ENCODE measurements at regions not wholly inside any gene's neighbourhood (a gene's known extent, or its start where the extent isn't known, plus 50 kb on each side); places are given as distances from the start of the nearest gene placed in this dataset.

DNA sequence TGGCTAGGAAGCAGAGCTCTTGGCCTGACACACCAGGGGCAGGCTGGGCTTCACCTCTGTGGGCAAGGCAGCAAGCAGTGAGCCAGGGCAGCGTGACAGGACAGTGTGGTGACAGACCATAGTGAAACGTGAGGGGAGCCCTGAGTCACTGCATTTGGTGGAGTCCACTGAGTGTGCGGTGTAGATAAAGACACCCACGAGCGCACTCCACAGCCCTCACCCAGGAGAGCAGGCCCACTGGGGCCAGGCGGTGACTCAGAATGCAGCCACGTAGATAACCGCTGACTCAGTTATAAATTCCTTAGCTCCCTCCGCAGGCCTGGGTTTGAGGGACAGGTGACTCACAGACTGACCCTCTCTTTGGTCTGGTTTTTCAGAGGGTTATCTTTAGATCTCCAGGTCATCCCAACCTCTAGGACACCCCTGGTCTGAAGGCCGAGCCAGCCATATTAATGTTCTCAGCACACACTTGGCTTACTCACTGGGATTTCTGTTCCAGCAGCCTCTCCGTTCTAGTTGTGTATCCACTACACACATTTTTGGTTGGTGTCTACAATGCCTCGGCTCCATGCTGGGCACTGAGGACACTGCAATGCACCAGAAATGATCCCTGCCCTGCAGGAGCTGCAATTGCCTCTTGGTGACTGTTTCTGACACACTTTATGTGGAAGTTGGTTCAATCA, 90.2 kb upstream of the TSPAN2 start:
- Histone ChIP-seq H3K27me3 (ENCODE audit: control insufficient read depth, insufficient read depth, low read length) (no peaks in the 10 kb centered on the region), H3K4me3 (ENCODE audit: low read depth, low read length) (no peak overlapping the region), H3K9me3 (ENCODE audit: control insufficient read depth, insufficient read depth, low read length) (no peaks in the 10 kb centered on the region), H3K27ac (ENCODE audit: low read depth, low read length) (no peak overlapping the region), H3K36me3 (ENCODE audit: control insufficient read depth, insufficient read depth, low read length) (no peaks in the 10 kb centered on the region), H3K4me1 (ENCODE audit: control insufficient read depth, insufficient read depth, low read length) (no peaks in the 10 kb centered on the region), H3K9ac (ENCODE audit: low read depth, low read length) (no peak overlapping the region)

DNA sequence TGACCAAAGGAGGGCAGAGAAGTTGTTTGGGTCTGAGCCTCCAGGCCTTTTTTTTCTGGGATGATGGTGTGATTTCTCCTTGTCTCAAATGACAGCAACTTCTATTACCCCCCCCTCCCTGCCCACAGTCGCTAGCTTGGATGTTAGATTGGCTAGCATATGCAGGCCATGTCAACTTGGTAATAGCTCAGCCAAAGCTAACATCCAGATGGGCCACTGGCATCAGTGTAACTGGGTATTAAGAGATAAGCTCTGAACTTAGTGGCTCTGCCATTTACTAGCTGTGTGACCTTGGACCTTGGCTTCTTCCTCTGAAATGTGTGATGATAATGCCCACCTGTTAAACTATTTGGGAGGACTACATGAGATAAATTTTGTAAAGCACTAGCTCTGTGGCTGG, 86.9 kb upstream of the TSPAN2 start:
- Histone ChIP-seq H3K4me1 (ENCODE audit: control insufficient read depth, insufficient read depth, low read length) (no peaks in the 10 kb centered on the region), H3K4me3 (ENCODE audit: low read depth, low read length) (no peak overlapping the region), H3K27ac (ENCODE audit: low read depth, low read length) (no peak overlapping the region), H3K36me3 (ENCODE audit: control insufficient read depth, insufficient read depth, low read length) (no peaks in the 10 kb centered on the region), H3K9me3 (ENCODE audit: control insufficient read depth, insufficient read depth, low read length) (no peaks in the 10 kb centered on the region), H3K9ac (ENCODE audit: low read depth, low read length) (no peak overlapping the region), H3K27me3 (ENCODE audit: control insufficient read depth, insufficient read depth, low read length) (no peaks in the 10 kb centered on the region)

DNA sequence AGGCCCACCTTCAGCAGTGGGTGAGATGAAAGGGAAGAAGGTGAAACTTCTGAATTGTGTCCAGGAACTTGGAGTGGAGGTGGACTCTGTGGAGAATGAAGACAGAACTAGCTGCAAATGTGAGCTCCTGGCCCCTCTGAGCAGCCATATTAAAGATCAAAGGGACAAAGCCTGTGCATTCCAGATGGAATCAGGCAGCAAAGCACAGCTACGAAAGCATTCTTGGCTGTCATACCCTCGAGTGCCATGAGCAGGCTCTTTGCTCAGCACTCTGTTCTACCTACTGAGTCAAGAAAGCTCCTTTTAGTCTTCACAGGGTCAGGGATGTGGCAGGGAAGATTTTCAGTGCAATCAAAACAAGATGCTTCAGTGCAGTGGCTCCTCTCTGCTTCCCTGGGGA, 86.3 kb upstream of the TSPAN2 start:
- Histone ChIP-seq H3K4me3 (ENCODE audit: low read depth, low read length) (no peak overlapping the region), H3K9me3 (ENCODE audit: control insufficient read depth, insufficient read depth, low read length) (no peaks in the 10 kb centered on the region), H3K27me3 (ENCODE audit: control insufficient read depth, insufficient read depth, low read length) (no peaks in the 10 kb centered on the region), H3K36me3 (ENCODE audit: control insufficient read depth, insufficient read depth, low read length) (no peaks in the 10 kb centered on the region), H3K27ac (ENCODE audit: low read depth, low read length) (no peak overlapping the region), H3K9ac (ENCODE audit: low read depth, low read length) (no peak overlapping the region), H3K4me1 (ENCODE audit: control insufficient read depth, insufficient read depth, low read length) (no peaks in the 10 kb centered on the region)

DNA sequence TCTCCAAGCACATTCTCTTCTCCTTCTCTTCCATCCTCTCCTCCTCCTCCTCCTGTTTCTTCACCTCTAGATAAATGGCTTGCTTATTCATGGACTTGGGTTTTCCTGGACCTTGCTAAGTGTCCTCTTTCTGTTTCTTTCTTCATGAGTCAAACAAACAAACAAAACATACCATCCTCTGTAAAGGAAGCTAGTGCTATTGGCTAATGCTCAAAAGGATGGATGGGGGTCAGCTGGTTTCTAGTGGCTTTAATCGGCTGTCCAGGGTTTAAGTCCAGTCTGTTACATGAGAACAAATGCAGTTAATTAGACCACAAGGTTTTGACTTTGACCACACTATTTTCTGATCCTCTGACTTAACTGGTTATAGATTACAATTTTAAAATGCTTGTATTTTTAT, 83.8 kb upstream of the TSPAN2 start:
- Histone ChIP-seq H3K36me3 (ENCODE audit: control insufficient read depth, insufficient read depth, low read length) (no peaks in the 10 kb centered on the region), H3K4me1 (ENCODE audit: control insufficient read depth, insufficient read depth, low read length) (no peaks in the 10 kb centered on the region), H3K27me3 (ENCODE audit: control insufficient read depth, insufficient read depth, low read length) (no peaks in the 10 kb centered on the region), H3K9ac (ENCODE audit: low read depth, low read length) (no peak overlapping the region), H3K4me3 (ENCODE audit: low read depth, low read length) (no peak overlapping the region), H3K27ac (ENCODE audit: low read depth, low read length) (no peak overlapping the region), H3K9me3 (ENCODE audit: control insufficient read depth, insufficient read depth, low read length) (no peaks in the 10 kb centered on the region)

DNA sequence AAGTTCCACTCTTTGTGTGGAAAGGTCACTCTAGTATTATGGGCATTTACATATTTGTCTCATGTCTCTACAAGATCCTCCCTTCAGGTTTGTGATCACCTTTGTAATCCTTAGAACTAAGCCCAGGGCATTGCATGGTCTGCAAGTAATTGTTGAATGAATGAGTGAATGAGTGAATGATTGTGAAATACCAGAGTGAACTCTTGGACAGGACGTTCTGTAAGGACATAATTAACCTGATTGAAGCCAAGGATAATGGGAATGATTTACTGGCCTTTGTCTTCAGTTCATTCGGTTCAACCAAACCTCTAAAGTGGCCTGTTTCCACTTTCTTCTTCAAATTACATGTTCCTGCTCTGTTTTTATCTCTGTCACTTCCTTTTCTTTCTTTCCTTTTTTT, 83.0 kb upstream of the TSPAN2 start:
- Histone ChIP-seq H3K27ac (ENCODE audit: low read depth, low read length) (no peak overlapping the region), H3K9ac (ENCODE audit: low read depth, low read length) (no peak overlapping the region), H3K27me3 (ENCODE audit: control insufficient read depth, insufficient read depth, low read length) (no peaks in the 10 kb centered on the region), H3K4me1 (ENCODE audit: control insufficient read depth, insufficient read depth, low read length) (no peaks in the 10 kb centered on the region), H3K4me3 (ENCODE audit: low read depth, low read length) (no peak overlapping the region), H3K36me3 (ENCODE audit: control insufficient read depth, insufficient read depth, low read length) (no peaks in the 10 kb centered on the region), H3K9me3 (ENCODE audit: control insufficient read depth, insufficient read depth, low read length) (no peaks in the 10 kb centered on the region)

DNA sequence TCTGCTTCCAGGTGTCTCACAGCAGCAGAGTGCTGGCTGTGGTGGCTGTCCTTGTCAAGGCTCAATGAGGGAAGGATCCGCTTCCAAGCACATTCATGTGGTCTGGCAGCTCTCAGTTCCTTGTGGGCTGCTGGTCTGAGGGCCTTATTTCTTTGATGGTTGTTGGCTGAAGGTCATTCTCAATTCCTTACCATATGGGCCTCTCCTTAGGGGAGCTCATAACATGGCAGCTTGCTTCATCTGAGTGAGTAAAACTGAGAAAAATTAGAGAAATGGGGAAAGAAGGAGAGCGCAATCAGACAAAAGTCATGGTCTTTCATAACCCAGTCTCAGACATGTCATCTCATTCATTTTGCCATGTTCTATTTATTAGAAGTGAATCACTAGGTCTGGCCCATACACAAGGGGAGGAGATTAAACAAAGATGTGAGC, 81.7 kb upstream of the TSPAN2 start:
- no peak overlapping the region for H3K27ac ChIP-seq (ENCODE audit: low read depth, low read length)
- no peaks in the 10 kb centered on the region for H3K36me3 ChIP-seq (ENCODE audit: control insufficient read depth, insufficient read depth, low read length)
- H3K9ac ChIP-seq (ENCODE audit: low read depth, low read length): no peak overlapping the region
- no peaks in the 10 kb centered on the region for H3K27me3 ChIP-seq (ENCODE audit: control insufficient read depth, insufficient read depth, low read length)
- H3K9me3 ChIP-seq (ENCODE audit: control insufficient read depth, insufficient read depth, low read length): no peaks in the 10 kb centered on the region
- H3K4me1 ChIP-seq (ENCODE audit: control insufficient read depth, insufficient read depth, low read length): no peaks in the 10 kb centered on the region
- H3K4me3 ChIP-seq (ENCODE audit: low read depth, low read length): no peak overlapping the region

DNA sequence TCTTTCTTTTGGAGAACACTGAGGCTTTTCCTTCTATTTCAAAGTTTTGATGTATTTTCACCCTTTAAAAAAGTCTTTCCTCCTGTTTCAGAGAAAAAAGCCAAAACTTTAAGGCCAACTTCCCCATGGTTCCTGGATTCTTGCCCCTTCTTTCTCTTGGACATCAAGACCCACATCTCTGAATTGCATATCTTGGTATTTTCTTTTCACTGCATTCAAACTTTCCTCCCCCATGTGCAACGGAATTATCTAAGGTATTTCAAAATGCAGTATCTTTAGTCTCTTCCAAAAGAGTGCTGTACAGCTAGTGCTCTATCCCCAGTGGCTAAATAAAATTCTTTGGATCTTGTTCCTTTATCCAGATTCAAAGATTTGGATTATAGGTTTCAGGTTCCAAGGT, 81.1 kb upstream of the TSPAN2 start:
- Histone ChIP-seq H3K27me3 (ENCODE audit: control insufficient read depth, insufficient read depth, low read length) (no peaks in the 10 kb centered on the region), H3K4me3 (ENCODE audit: low read depth, low read length) (no peak overlapping the region), H3K4me1 (ENCODE audit: control insufficient read depth, insufficient read depth, low read length) (no peaks in the 10 kb centered on the region), H3K9ac (ENCODE audit: low read depth, low read length) (no peak overlapping the region), H3K27ac (ENCODE audit: low read depth, low read length) (no peak overlapping the region), H3K36me3 (ENCODE audit: control insufficient read depth, insufficient read depth, low read length) (no peaks in the 10 kb centered on the region), H3K9me3 (ENCODE audit: control insufficient read depth, insufficient read depth, low read length) (no peaks in the 10 kb centered on the region)

DNA sequence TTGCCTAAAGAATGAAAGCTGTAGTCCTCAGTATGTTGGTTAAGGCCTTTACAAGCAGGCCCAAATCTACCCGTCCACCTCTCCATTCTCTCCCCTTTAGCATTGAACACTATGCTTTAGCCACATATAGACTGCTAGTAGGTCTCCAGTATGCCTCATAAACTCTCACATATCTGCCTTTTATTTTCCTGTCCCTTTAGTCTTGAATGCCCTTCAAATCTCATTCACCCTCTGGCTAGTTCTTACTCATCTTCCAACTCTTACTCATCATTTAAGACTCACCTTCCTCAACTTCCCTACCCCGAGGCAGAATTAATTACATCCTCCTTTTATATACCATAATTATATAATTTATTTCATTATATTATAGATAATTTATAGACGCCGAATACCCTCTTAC, 78.7 kb upstream of the TSPAN2 start:
- H3K36me3 ChIP-seq (ENCODE audit: control insufficient read depth, insufficient read depth, low read length): no peaks in the 10 kb centered on the region
- H3K9me3 ChIP-seq (ENCODE audit: control insufficient read depth, insufficient read depth, low read length): no peaks in the 10 kb centered on the region
- H3K4me1 ChIP-seq (ENCODE audit: control insufficient read depth, insufficient read depth, low read length): no peaks in the 10 kb centered on the region
- H3K27me3 ChIP-seq (ENCODE audit: control insufficient read depth, insufficient read depth, low read length): no peaks in the 10 kb centered on the region
- no peak overlapping the region for H3K27ac ChIP-seq (ENCODE audit: low read depth, low read length)
- no peak overlapping the region for H3K4me3 ChIP-seq (ENCODE audit: low read depth, low read length)
- no peak overlapping the region for H3K9ac ChIP-seq (ENCODE audit: low read depth, low read length)

DNA sequence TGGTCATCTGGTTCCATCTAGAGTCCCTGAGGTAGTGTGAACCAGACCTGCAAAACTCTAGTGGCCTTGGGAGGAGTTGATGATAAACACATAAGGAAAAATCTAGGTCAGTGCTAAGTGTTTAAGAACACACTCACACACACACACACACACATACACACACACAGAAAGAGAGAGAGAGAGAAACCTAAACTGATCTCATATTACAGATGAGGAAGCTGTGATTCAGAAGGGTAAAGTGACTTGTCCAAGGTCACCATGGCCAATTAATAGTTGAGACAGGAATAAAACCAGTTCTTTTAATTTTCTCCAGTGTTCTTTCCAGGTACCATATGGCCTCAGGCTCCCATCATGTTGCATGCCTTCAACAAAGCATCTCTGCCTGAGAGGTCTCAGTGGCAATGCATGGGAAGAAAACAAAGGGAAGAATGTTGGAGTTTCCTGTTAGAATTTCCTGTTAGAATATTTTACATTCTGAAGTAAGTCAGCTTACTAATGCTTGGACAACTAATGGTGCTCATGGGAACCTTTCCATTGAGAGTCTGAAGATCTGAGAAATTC, 77.3 kb upstream of the TSPAN2 start:
- Histone ChIP-seq H3K9ac (ENCODE audit: low read depth, low read length) (no peak overlapping the region), H3K9me3 (ENCODE audit: control insufficient read depth, insufficient read depth, low read length) (no peaks in the 10 kb centered on the region), H3K27ac (ENCODE audit: low read depth, low read length) (no peak overlapping the region), H3K4me3 (ENCODE audit: low read depth, low read length) (no peak overlapping the region), H3K27me3 (ENCODE audit: control insufficient read depth, insufficient read depth, low read length) (no peaks in the 10 kb centered on the region), H3K36me3 (ENCODE audit: control insufficient read depth, insufficient read depth, low read length) (no peaks in the 10 kb centered on the region), H3K4me1 (ENCODE audit: control insufficient read depth, insufficient read depth, low read length) (no peaks in the 10 kb centered on the region)

DNA sequence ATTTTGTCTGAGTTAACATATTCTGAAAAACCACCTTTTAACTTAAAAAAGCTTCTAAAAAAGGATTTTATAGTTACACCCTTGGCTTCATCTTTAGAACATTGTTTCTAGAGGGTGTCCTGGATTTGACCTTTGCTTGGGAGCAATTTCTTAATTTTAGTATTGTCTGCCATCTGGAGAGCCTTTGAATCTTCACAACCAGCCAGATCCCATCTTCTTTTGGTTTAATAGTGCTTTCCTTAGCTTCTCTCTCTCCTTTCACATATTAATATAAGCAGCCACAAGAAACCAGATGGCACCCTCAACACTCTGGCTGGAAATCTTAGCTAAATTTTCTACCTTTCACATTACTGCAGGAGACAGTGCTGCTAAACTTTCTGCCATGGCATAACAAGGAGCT, 76.5 kb upstream of the TSPAN2 start:
- Histone ChIP-seq H3K4me3 (ENCODE audit: low read depth, low read length) (no peak overlapping the region), H3K4me1 (ENCODE audit: control insufficient read depth, insufficient read depth, low read length) (no peaks in the 10 kb centered on the region), H3K9ac (ENCODE audit: low read depth, low read length) (no peak overlapping the region), H3K27ac (ENCODE audit: low read depth, low read length) (no peak overlapping the region), H3K36me3 (ENCODE audit: control insufficient read depth, insufficient read depth, low read length) (no peaks in the 10 kb centered on the region), H3K27me3 (ENCODE audit: control insufficient read depth, insufficient read depth, low read length) (no peaks in the 10 kb centered on the region), H3K9me3 (ENCODE audit: control insufficient read depth, insufficient read depth, low read length) (no peaks in the 10 kb centered on the region)

DNA sequence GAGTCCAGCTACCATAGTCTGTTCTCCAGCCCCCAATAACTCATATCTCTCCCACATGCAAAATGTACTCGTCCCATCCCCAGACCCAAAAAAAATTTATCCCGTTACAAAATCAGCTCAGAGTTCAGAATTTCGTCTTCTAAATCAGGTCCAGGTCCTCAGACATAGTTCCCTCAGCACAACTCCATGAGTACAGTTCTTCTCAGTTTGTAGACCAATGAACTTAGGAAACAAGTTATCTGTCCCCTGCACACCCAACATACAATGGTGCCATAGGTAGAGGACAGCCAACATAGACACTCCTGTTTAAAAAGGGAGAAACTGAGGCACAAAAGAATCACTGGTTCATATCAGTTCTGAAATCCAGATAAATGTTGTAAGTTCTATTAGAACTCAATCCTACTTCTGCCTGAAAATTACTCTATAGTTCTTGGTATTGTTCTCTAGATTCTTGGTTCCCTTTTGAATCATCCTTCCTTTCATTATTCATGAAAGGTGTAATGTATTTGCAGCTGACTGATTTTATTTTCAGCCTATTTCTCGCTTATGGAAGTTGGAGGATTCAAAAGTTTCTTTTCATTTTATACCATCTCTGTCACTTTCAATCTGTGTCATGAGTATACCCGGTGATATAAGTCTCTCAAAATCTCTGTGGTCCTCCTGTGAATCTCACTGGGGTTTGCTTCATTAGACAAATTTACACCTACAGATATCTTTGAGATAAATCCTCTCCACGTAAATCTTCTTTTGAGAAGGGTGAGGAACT, 75.8 kb upstream of the TSPAN2 start:
- H3K36me3 ChIP-seq (ENCODE audit: control insufficient read depth, insufficient read depth, low read length): no peaks in the 10 kb centered on the region
- no peak overlapping the region for H3K9ac ChIP-seq (ENCODE audit: low read depth, low read length)
- H3K27ac ChIP-seq (ENCODE audit: low read depth, low read length): no peak overlapping the region
- no peaks in the 10 kb centered on the region for H3K9me3 ChIP-seq (ENCODE audit: control insufficient read depth, insufficient read depth, low read length)
- no peak overlapping the region for H3K4me3 ChIP-seq (ENCODE audit: low read depth, low read length)
- no peaks in the 10 kb centered on the region for H3K4me1 ChIP-seq (ENCODE audit: control insufficient read depth, insufficient read depth, low read length)
- H3K27me3 ChIP-seq (ENCODE audit: control insufficient read depth, insufficient read depth, low read length): no peaks in the 10 kb centered on the region
